ENCODE measurements at regions not wholly inside any gene's neighbourhood (a gene's known extent, or its start where the extent isn't known, plus 50 kb on each side); places are given as distances from the start of the nearest gene placed in this dataset.

DNA sequence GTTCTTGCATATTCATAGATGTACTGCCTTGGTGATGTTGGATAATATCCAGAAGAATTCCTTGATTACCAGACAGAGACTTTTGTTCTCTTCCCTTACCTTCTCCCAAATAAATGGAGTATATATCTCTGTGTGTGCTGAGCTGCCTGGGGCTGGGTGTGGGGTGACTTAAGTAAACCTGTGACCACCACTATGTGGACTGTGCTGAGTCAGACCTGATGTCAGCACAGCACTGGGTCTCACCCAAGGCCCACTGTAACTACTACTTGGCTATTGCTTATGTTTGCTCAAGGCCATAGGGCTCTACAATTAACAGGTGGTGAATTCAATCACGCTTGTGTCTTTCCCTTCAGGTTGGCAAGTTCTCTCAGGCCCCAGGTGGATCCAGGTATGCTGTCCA lies 145.7 kb upstream of the MDGA2 start:
- TF ChIP-seq RARB (CRISPR knock-in tag; IDR thresholded peaks at IDR 0.05) (no peak), ARNTL (CRISPR knock-in tag; IDR thresholded peaks at IDR 0.05; ENCODE audit: borderline replicate concordance, low read depth) (no peak)

Measured in SK-N-SH treated with all-trans-retinoic acid at 6 μM for 48 hours (cell line).